ENCODE measurements at regions not wholly inside any gene's neighbourhood (a gene's known extent, or its start where the extent isn't known, plus 50 kb on each side); places are given as distances from the start of the nearest gene placed in this dataset.

GRCh38 chr19:29320086-29320485 is 107.1 kb upstream of the UQCRFS1 start:
- H3K9me3 Mint-ChIP-seq = no peaks in the 10 kb centered on the region
- peaks cover 72% of the 10 kb centered on the region for H3K27me3 Mint-ChIP-seq (ENCODE audit: low read depth)
- no peak overlapping the region for H3K4me3 Mint-ChIP-seq
- no peak overlapping the region for H3K27ac Mint-ChIP-seq
- no peaks in the 10 kb centered on the region for H3K36me3 Mint-ChIP-seq (ENCODE audit: low read depth)
- no peaks in the 10 kb centered on the region for H3K4me1 Mint-ChIP-seq
- no peak for TF ChIP-seq CTCF (IDR thresholded peaks at IDR 0.05; ENCODE audit: unreplicated experiment in 3 of 3)

- no peak overlapping the region for H3K4me3 Mint-ChIP-seq
- no peaks in the 10 kb centered on the region for H3K9me3 Mint-ChIP-seq
- peaks cover 70% of the 10 kb centered on the region for H3K27me3 Mint-ChIP-seq (ENCODE audit: low read depth)
- H3K4me1 Mint-ChIP-seq = no peaks in the 10 kb centered on the region
- no peaks in the 10 kb centered on the region for H3K36me3 Mint-ChIP-seq (ENCODE audit: low read depth)
- no peak overlapping the region for H3K27ac Mint-ChIP-seq
- TF ChIP-seq CTCF (IDR thresholded peaks at IDR 0.05; ENCODE audit: unreplicated experiment in 3 of 3) = no peak
Measured at GRCh38 chr19:29320618-29321017, 107.7 kb upstream of the UQCRFS1 start.

GRCh38 chr19:29321116-29321515 is 108.2 kb upstream of the UQCRFS1 start:
- no peak overlapping the region for H3K4me3 Mint-ChIP-seq
- H3K36me3 Mint-ChIP-seq (ENCODE audit: low read depth) = no peaks in the 10 kb centered on the region
- no peaks in the 10 kb centered on the region for H3K4me1 Mint-ChIP-seq
- no peaks in the 10 kb centered on the region for H3K9me3 Mint-ChIP-seq
- no peak overlapping the region for H3K27ac Mint-ChIP-seq
- no peak for TF ChIP-seq CTCF (IDR thresholded peaks at IDR 0.05; ENCODE audit: unreplicated experiment in 3 of 3)
- H3K27me3 Mint-ChIP-seq (ENCODE audit: low read depth) = peaks cover 65% of the 10 kb centered on the region

- no peaks in the 10 kb centered on the region for H3K4me1 Mint-ChIP-seq
- no peak overlapping the region for H3K27ac Mint-ChIP-seq
- H3K27me3 Mint-ChIP-seq (ENCODE audit: low read depth) = peaks cover 60% of the 10 kb centered on the region
- H3K4me3 Mint-ChIP-seq = no peak overlapping the region
- no peaks in the 10 kb centered on the region for H3K36me3 Mint-ChIP-seq (ENCODE audit: low read depth)
- TF ChIP-seq CTCF (IDR thresholded peaks at IDR 0.05; ENCODE audit: unreplicated experiment in 3 of 3) = no peak
- H3K9me3 Mint-ChIP-seq = peaks cover 2% of the 10 kb centered on the region
Measured at GRCh38 chr19:29323021-29323430, 110.1 kb upstream of the UQCRFS1 start.

GRCh38 chr19:29323440-29324290 is 110.7 kb upstream of the UQCRFS1 start:
- H3K9me3 Mint-ChIP-seq = peaks cover 7% of the 10 kb centered on the region
- H3K4me3 Mint-ChIP-seq = no peak overlapping the region
- TF ChIP-seq CTCF (IDR thresholded peaks at IDR 0.05; ENCODE audit: unreplicated experiment in 3 of 3) = no peak
- no peak overlapping the region for H3K27ac Mint-ChIP-seq
- no peaks in the 10 kb centered on the region for H3K36me3 Mint-ChIP-seq (ENCODE audit: low read depth)
- H3K4me1 Mint-ChIP-seq = no peaks in the 10 kb centered on the region
- peaks cover 60% of the 10 kb centered on the region for H3K27me3 Mint-ChIP-seq (ENCODE audit: low read depth)

- no peak for TF ChIP-seq CTCF (IDR thresholded peaks at IDR 0.05; ENCODE audit: unreplicated experiment in 3 of 3)
- no peak overlapping the region for H3K4me3 Mint-ChIP-seq
- H3K9me3 Mint-ChIP-seq = peaks cover 7% of the 10 kb centered on the region
- no peaks in the 10 kb centered on the region for H3K4me1 Mint-ChIP-seq
- H3K36me3 Mint-ChIP-seq (ENCODE audit: low read depth) = no peaks in the 10 kb centered on the region
- peaks cover 54% of the 10 kb centered on the region for H3K27me3 Mint-ChIP-seq (ENCODE audit: low read depth)
- no peak overlapping the region for H3K27ac Mint-ChIP-seq
Measured at GRCh38 chr19:29324291-29324680, 111.3 kb upstream of the UQCRFS1 start.

All from nephron (organoid).